ENCODE measurements at regions not wholly inside any gene's neighbourhood (a gene's known extent, or its start where the extent isn't known, plus 50 kb on each side); places are given as distances from the start of the nearest gene placed in this dataset.

- Histone ChIP-seq H3K4me1 (ENCODE audit: insufficient read depth, low read length, poor library complexity, severe bottlenecking) (no peaks in the 10 kb centered on the region), H3K4me2 (ENCODE audit: low read depth, low read length, poor library complexity, severe bottlenecking) (no peak overlapping the region), H3K27me3 (ENCODE audit: insufficient read depth, low read length, poor library complexity, severe bottlenecking) (no peaks in the 10 kb centered on the region), H3K9me2 (replicated peaks; ENCODE audit: low read depth, low read length) (no peaks in the 10 kb centered on the region), H3F3A (ENCODE audit: low read depth) (no peaks in the 10 kb centered on the region), H3K4me3 (ENCODE audit: low read length, poor library complexity, severe bottlenecking) (no peak overlapping the region), H3K79me2 (ENCODE audit: insufficient read depth, low read length) (no peaks in the 10 kb centered on the region), H3K9ac (ENCODE audit: low read depth, low read length, poor library complexity, severe bottlenecking) (no peak overlapping the region), H3K9me3 (ENCODE audit: insufficient read depth, low read depth, low read length) (no peaks in the 10 kb centered on the region), H2AFZ (ENCODE audit: low read length) (no peak overlapping the region), H3K36me3 (ENCODE audit: insufficient read depth, low read length) (no peaks in the 10 kb centered on the region), H4K20me1 (ENCODE audit: insufficient read depth, low read length, poor library complexity, severe bottlenecking) (no peaks in the 10 kb centered on the region)
- TF ChIP-seq EZH2phosphoT487 (IDR thresholded peaks at IDR 0.05; ENCODE audit: borderline replicate concordance) (no peak), CTCF (conservative IDR thresholded peaks at IDR 0.05; ENCODE audit: low read length) (no peak)
Observed at GRCh38 chr11:105274631-105275030, 135.1 kb upstream of the CARD18 start.

DNA sequence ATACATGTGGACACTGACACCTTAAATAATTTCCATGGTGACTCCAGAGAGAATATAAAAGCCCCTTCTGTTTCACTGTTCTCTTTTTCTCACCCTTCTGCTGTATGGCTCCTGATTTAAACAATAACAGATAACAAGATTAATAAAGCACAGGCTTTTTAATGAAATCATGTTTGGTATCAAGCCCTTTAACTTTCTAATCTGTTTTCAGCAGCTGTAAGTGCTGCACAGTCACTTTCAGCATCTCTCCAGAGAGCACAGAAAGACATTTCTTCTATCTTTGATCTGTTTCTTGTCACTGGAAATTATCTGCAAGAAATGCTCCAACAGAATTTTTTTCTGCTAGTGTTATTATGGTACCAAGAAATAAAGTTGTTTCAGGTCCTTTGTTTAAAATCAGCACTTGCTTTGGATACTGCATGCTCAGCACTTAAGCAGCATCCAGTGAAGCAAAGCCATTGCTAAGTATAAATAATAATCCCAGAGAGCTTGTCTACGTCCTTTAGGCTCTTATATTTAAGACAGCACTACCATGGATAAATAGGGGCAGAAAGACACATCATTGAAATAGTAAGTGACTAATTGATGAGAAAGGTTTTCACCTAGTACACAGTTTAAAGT, 134.2 kb upstream of the CARD18 start:
- Histone ChIP-seq H3K4me1 (ENCODE audit: insufficient read depth, low read length, poor library complexity, severe bottlenecking) (no peaks in the 10 kb centered on the region), H3F3A (ENCODE audit: low read depth) (no peaks in the 10 kb centered on the region), H3K36me3 (ENCODE audit: insufficient read depth, low read length) (no peaks in the 10 kb centered on the region), H3K4me2 (ENCODE audit: low read depth, low read length, poor library complexity, severe bottlenecking) (no peak overlapping the region), H3K79me2 (ENCODE audit: insufficient read depth, low read length) (no peaks in the 10 kb centered on the region), H3K4me3 (ENCODE audit: low read length, poor library complexity, severe bottlenecking) (no peak overlapping the region), H3K9me2 (replicated peaks; ENCODE audit: low read depth, low read length) (no peaks in the 10 kb centered on the region), H3K27me3 (ENCODE audit: insufficient read depth, low read length, poor library complexity, severe bottlenecking) (no peaks in the 10 kb centered on the region), H3K9me3 (ENCODE audit: insufficient read depth, low read depth, low read length) (no peaks in the 10 kb centered on the region), H2AFZ (ENCODE audit: low read length) (no peak overlapping the region), H4K20me1 (ENCODE audit: insufficient read depth, low read length, poor library complexity, severe bottlenecking) (no peaks in the 10 kb centered on the region), H3K9ac (ENCODE audit: low read depth, low read length, poor library complexity, severe bottlenecking) (no peak overlapping the region)
- TF ChIP-seq CTCF (conservative IDR thresholded peaks at IDR 0.05; ENCODE audit: low read length): no peak
- no peak for TF ChIP-seq EZH2phosphoT487 (IDR thresholded peaks at IDR 0.05; ENCODE audit: borderline replicate concordance)

- Histone ChIP-seq H3K27me3 (ENCODE audit: insufficient read depth, low read length, poor library complexity, severe bottlenecking) (no peaks in the 10 kb centered on the region), H3K79me2 (ENCODE audit: insufficient read depth, low read length) (no peaks in the 10 kb centered on the region), H3K9me2 (replicated peaks; ENCODE audit: low read depth, low read length) (no peaks in the 10 kb centered on the region), H2AFZ (ENCODE audit: low read length) (no peak overlapping the region), H3K9ac (ENCODE audit: low read depth, low read length, poor library complexity, severe bottlenecking) (no peak overlapping the region), H3K36me3 (ENCODE audit: insufficient read depth, low read length) (no peaks in the 10 kb centered on the region), H3K4me3 (ENCODE audit: low read length, poor library complexity, severe bottlenecking) (no peak overlapping the region), H4K20me1 (ENCODE audit: insufficient read depth, low read length, poor library complexity, severe bottlenecking) (no peaks in the 10 kb centered on the region), H3K9me3 (ENCODE audit: insufficient read depth, low read depth, low read length) (no peaks in the 10 kb centered on the region), H3F3A (ENCODE audit: low read depth) (no peaks in the 10 kb centered on the region), H3K4me2 (ENCODE audit: low read depth, low read length, poor library complexity, severe bottlenecking) (no peak overlapping the region), H3K4me1 (ENCODE audit: insufficient read depth, low read length, poor library complexity, severe bottlenecking) (no peaks in the 10 kb centered on the region)
- no peak for TF ChIP-seq CTCF (conservative IDR thresholded peaks at IDR 0.05; ENCODE audit: low read length)
- no peak for TF ChIP-seq EZH2phosphoT487 (IDR thresholded peaks at IDR 0.05; ENCODE audit: borderline replicate concordance)
Observed at GRCh38 chr11:105269862-105270261, 130.3 kb upstream of the CARD18 start.
